ENCODE measurements at regions not wholly inside any gene's neighbourhood (a gene's known extent, or its start where the extent isn't known, plus 50 kb on each side); places are given as distances from the start of the nearest gene placed in this dataset.

- TF ChIP-seq, protein P1, sequence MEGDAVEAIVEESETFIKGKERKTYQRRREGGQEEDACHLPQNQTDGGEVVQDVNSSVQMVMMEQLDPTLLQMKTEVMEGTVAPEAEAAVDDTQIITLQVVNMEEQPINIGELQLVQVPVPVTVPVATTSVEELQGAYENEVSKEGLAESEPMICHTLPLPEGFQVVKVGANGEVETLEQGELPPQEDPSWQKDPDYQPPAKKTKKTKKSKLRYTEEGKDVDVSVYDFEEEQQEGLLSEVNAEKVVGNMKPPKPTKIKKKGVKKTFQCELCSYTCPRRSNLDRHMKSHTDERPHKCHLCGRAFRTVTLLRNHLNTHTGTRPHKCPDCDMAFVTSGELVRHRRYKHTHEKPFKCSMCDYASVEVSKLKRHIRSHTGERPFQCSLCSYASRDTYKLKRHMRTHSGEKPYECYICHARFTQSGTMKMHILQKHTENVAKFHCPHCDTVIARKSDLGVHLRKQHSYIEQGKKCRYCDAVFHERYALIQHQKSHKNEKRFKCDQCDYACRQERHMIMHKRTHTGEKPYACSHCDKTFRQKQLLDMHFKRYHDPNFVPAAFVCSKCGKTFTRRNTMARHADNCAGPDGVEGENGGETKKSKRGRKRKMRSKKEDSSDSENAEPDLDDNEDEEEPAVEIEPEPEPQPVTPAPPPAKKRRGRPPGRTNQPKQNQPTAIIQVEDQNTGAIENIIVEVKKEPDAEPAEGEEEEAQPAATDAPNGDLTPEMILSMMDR (IDR thresholded peaks at IDR 0.05; ENCODE audit: low read length) = no peak
- TF ChIP-seq EZH2 (IDR thresholded peaks at IDR 0.05; ENCODE audit: borderline replicate concordance, low read length) = no peak
Observed at GRCh38 chr9:28883234-28883633, 1310.0 kb upstream of the C9orf72 start.
